GM18505 (cell line): ENCODE measurements at regions not wholly inside any gene's neighbourhood (a gene's known extent, or its start where the extent isn't known, plus 50 kb on each side); places are given as distances from the start of the nearest gene placed in this dataset.
"Not testable (repeated sequence)": the region's sequence is repeated elsewhere in the genome, so short reads cannot be mapped to it uniquely, and the experiment has no call there.

Source experiments
- ATAC-seq: cut with Tn5 transposase; IDR thresholded peaks from one replicate; pipeline ENCODE4 v1.9.1; 2021; ENCODE audit not compliant: unreplicated experiment
- POLR2A ChIP-seq: IDR thresholded peaks from 4 replicates; pipeline ENCODE4 v1.6.1; 2011; ENCODE audit warnings: borderline replicate concordance; ENCODE audit not compliant: insufficient read depth, insufficient read length; ENCODE audit errors: extremely low read depth

GRCh38 chr11:87639753-87640364, 535.4 kb downstream of the RAB38 start:
- no peak for ATAC-seq
- no peak for TF ChIP-seq POLR2A

GRCh38 chr11:87635001-87635400, 540.2 kb downstream of the RAB38 start:
- no peak for TF ChIP-seq POLR2A
- ATAC-seq, result no peak

- no peak for ATAC-seq
- TF ChIP-seq POLR2A, result no peak
These were observed 540.9 kb downstream of the RAB38 start for GRCh38 chr11:87634331-87634730.

DNA sequence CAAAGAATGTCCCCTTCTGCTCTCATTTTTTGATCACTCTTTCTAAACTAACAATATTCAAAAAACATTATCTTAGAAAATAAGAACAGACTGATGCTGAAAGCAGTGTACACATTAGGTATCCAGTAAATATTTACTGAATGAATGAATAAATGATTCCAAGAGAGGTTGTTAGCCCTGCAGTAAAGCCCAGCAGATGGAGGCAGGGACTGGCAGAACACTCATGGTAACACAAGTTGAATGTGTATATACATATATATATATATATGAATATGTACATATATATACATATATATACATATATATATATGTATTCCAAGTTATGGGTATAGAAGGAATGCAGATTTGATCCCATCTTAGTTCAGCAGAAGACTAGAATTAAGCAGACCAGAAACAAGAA, 546.3 kb downstream of the RAB38 start:
- no peak for TF ChIP-seq POLR2A
- ATAC-seq, result no peak

GRCh38 chr11:87628026-87628580, 547.1 kb downstream of the RAB38 start:
- no peak for TF ChIP-seq POLR2A
- no peak for ATAC-seq

- ATAC-seq, result not testable (repeated sequence)
These were observed 551.5 kb downstream of the RAB38 start for GRCh38 chr11:87623531-87624365.

GRCh38 chr11:87616511-87616910, 558.7 kb downstream of the RAB38 start:
- TF ChIP-seq POLR2A, result no peak
- no peak for ATAC-seq

DNA sequence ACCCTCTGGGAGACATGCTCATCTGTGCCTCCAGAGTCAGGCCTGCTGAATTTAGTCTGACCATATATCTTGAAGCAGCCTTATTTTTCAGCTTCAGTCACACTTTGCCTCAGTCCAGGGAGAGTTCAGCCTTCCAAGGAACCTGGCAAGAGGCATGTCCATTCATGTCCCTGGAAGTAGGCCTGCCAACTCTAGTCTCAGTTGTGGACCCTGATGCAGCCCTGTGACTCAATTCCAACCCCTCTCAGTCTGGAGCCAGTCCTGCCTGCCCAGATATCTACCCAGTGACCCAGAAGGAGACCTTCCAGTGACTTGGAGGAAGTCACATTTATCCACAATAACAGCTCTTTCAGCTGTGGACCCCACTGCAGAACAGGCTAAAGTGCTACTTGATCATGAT, 566.6 kb downstream of the TMEM135 start:
- ATAC-seq, result no peak
- TF ChIP-seq POLR2A, result no peak

GRCh38 chr11:87603887-87604286, 566.2 kb downstream of the TMEM135 start:
- ATAC-seq, result no peak
- no peak for TF ChIP-seq POLR2A

DNA sequence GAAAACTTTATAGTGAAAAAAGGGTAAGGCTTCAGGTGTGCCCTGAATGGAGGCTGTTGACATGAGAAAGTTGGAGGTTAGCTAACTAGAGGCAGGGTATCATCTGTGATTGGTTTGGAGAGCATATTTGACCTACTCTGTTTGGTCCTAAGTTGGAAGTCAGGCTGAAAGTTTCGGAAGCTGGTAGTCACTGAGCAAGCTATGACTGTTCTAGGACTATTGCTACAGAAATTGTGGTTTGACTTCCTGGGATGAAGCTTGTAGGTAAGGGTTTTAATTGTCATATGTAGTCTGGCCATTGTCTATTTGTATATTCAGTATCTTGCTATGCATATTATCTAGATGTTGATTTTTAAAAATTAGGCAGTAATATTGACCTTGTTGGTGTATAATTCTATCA, 565.0 kb downstream of the TMEM135 start:
- no peak for ATAC-seq
- TF ChIP-seq POLR2A, result no peak

DNA sequence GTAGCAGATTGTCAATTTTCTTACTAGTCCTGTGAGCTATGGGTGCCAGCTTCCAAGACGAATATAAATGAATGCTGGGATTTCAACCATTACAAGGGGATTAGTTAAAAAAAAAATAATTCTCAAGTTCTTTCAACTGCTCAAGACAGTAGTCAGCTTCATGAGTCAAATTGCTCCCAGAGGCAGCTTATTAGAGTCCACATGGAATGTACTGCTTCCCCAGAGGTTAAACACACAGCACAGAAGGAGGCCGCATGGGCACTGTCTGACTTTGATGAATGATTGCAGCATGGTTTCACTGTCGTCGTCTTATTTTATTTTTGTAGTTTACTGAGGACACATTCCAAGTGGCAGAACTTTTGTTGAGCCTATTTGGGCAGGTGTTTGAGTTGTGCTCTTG, 563.2 kb downstream of the TMEM135 start:
- no peak for TF ChIP-seq POLR2A
- ATAC-seq, result no peak

- TF ChIP-seq POLR2A, result no peak
- ATAC-seq, result no peak
These were observed 560.0 kb downstream of the TMEM135 start for GRCh38 chr11:87597725-87598124.

DNA sequence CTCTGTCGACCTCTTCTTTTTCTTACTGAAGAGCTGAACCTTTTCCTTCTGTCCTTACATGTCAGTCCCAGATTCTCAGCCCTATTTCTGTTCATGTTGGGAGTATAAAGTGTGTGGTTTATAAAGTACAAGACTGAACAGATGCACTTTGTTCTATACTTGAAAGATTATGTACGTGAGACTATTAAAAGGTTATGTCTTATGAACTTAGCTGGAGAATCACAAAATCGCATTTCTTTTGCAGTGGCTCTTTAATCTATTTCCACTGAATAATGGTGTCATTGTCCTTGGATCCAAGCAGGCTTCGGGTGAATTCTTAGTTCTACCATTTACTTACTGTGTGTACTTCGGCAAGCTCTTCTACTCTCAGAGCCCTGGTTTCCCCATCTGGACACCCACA, 558.4 kb downstream of the TMEM135 start:
- ATAC-seq, result no peak
- TF ChIP-seq POLR2A, result no peak

DNA sequence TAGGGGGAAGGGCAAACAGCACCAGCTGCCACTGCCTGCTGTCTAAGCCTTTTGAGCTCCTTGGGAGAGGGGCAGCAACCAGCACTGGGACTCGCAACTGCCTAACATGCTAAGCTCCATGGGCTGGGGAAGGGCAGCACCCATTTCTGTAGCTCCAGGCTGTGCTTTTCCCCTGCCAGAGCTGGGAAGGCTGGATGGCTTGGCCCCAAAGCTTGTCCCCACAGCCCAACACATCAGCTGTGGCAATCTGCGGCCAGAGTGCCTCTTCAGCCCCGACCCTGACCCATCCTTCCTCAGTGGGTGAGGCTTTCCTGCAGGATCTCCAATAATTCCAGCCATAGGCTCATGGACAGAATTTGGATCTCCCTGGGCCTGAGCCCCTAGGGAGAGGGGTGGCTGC, 551.3 kb downstream of the TMEM135 start:
- TF ChIP-seq POLR2A, result no peak
- no peak for ATAC-seq

- not testable (repeated sequence) for ATAC-seq
These were observed 547.9 kb downstream of the TMEM135 start for GRCh38 chr11:87585613-87586012.
